ENCODE measurements at regions not wholly inside any gene's neighbourhood (a gene's known extent, or its start where the extent isn't known, plus 50 kb on each side); places are given as distances from the start of the nearest gene placed in this dataset.

DNA sequence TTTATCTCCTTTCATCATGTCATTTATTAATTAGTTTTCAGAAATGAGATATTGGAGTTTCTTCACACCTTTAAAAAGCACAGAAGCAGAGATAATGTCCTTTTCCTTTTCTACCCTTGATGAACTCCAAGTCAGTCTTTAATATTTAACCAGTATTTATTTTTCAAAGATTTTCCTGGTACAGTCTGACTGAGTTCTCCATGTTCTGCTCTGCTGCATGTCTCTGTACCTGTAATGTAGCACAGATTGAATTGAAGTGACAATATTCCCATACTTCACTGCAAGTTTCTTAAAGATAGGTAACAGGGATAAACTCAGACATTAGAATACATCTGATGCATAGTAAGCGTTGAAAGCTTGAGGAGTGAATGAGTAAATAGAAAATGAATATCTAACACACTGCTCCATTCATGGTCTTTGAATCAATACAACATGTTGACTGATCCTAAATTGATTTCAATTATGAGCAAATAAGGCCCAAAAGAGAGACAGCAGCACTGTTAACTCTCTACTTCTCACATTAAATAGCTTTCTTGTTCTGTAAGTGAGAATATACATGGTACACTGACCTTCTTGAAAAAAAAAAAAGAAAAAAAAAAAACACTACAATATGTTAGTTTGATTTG lies 1323.6 kb upstream of the PRR20A start:
- TF ChIP-seq, protein P1, sequence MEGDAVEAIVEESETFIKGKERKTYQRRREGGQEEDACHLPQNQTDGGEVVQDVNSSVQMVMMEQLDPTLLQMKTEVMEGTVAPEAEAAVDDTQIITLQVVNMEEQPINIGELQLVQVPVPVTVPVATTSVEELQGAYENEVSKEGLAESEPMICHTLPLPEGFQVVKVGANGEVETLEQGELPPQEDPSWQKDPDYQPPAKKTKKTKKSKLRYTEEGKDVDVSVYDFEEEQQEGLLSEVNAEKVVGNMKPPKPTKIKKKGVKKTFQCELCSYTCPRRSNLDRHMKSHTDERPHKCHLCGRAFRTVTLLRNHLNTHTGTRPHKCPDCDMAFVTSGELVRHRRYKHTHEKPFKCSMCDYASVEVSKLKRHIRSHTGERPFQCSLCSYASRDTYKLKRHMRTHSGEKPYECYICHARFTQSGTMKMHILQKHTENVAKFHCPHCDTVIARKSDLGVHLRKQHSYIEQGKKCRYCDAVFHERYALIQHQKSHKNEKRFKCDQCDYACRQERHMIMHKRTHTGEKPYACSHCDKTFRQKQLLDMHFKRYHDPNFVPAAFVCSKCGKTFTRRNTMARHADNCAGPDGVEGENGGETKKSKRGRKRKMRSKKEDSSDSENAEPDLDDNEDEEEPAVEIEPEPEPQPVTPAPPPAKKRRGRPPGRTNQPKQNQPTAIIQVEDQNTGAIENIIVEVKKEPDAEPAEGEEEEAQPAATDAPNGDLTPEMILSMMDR (IDR thresholded peaks at IDR 0.05), result no peak
- TF ChIP-seq POLR2AphosphoS5 (IDR thresholded peaks at IDR 0.05), result no peak
- TF ChIP-seq POLR2A (IDR thresholded peaks at IDR 0.05; ENCODE audit: low read depth), result no peak

Data from esophagus muscularis mucosa (tissue), 3 donors.